Right atrium auricular region (tissue), 2 donors: ENCODE measurements at regions not wholly inside any gene's neighbourhood (a gene's known extent, or its start where the extent isn't known, plus 50 kb on each side); places are given as distances from the start of the nearest gene placed in this dataset.

ENCODE experiments used
- DNase-seq: peaks from one replicate; pipeline ENCODE4 v3.0.0-alpha.2; 2019; ENCODE audit warnings: low spot score
- H3K27ac ChIP-seq, 2 donors: fragments of 200-600 bp; sonication (generic); 1 replicate in 1 of 2; 2 replicates in 1 of 2; pipeline ENCODE4 v1.5.1; 2016 to 2019
- H3K27me3 ChIP-seq, 2 donors: fragments of 200-600 bp; sonication (generic); one replicate each; pipeline versions ENCODE4 v1.5.1 to v1.6.0; 2017 to 2019
- H3K36me3 ChIP-seq: fragments of 200-600 bp; sonication (generic); one replicate; pipeline ENCODE4 v1.5.1; 2016
- H3K4me1 ChIP-seq, 2 donors: fragments of 200-600 bp; sonication (generic); one replicate each; pipeline versions ENCODE4 v1.5.1 to v1.6.0; 2017 to 2019
- H3K4me3 ChIP-seq, 2 donors: fragments of 200-600 bp; sonication (generic); 1 replicate in 1 of 2; 2 replicates in 1 of 2; pipeline ENCODE4 v1.5.1; 2017 to 2019; ENCODE audit warnings: mild to moderate bottlenecking in 1 of 2, moderate library complexity in 1 of 2
- H3K9me3 ChIP-seq, 2 donors: fragments of 200-600 bp; sonication (generic); one replicate each; pipeline ENCODE4 v1.5.1; 2019
- CTCF ChIP-seq, 2 donors: fragments of 200-600 bp; sonication (generic); IDR thresholded peaks; one replicate each; pipeline ENCODE4 v1.5.1; 2019; ENCODE audit warnings: antibody characterized with exemption in 2 of 2

GRCh38 chr10:111266165-111266564 is 189.3 kb downstream of the ADRA2A start:
- Histone ChIP-seq H3K36me3 (no peaks in the 10 kb centered on the region), H3K27ac (no peak overlapping the region), H3K4me3 (no peak overlapping the region), H3K27me3 (no peaks in the 10 kb centered on the region), H3K9me3 (peaks cover 0 to 4% of the 10 kb centered on the region in 2 donors), H3K4me1 (no peaks in the 10 kb centered on the region)
- DNase-seq = no peak
- no peak for TF ChIP-seq CTCF (IDR thresholded peaks at IDR 0.05)

- Histone ChIP-seq H3K4me3 (no peak overlapping the region), H3K36me3 (no peaks in the 10 kb centered on the region), H3K27ac (no peak overlapping the region), H3K9me3 (peaks cover 0 to 4% of the 10 kb centered on the region in 2 donors), H3K27me3 (no peaks in the 10 kb centered on the region), H3K4me1 (no peaks in the 10 kb centered on the region)
- no peak for TF ChIP-seq CTCF (IDR thresholded peaks at IDR 0.05)
- no peak for DNase-seq
Observed at GRCh38 chr10:111267673-111268072, 190.8 kb downstream of the ADRA2A start.

- Histone ChIP-seq H3K27me3 (no peaks in the 10 kb centered on the region), H3K9me3 (no peaks in the 10 kb centered on the region), H3K36me3 (no peaks in the 10 kb centered on the region), H3K4me3 (no peak overlapping the region), H3K27ac (no peak overlapping the region), H3K4me1 (no peaks in the 10 kb centered on the region)
- no peak for DNase-seq
- no peak for TF ChIP-seq CTCF (IDR thresholded peaks at IDR 0.05)
Observed at GRCh38 chr10:111273235-111273634, 196.4 kb downstream of the ADRA2A start.

GRCh38 chr10:111273635-111274034 is 196.8 kb downstream of the ADRA2A start:
- no peak overlapping the region for H3K4me3 ChIP-seq
- TF ChIP-seq CTCF (IDR thresholded peaks at IDR 0.05) = no peak
- no peaks in the 10 kb centered on the region for H3K27me3 ChIP-seq

GRCh38 chr10:111275091-111275490 is 198.3 kb downstream of the ADRA2A start:
- no peak overlapping the region for H3K27ac ChIP-seq
- no peaks in the 10 kb centered on the region for H3K27me3 ChIP-seq
- no peaks in the 10 kb centered on the region for H3K9me3 ChIP-seq
- H3K4me1 ChIP-seq = no peaks in the 10 kb centered on the region
- H3K36me3 ChIP-seq = no peaks in the 10 kb centered on the region
- TF ChIP-seq CTCF (IDR thresholded peaks at IDR 0.05) = no peak
- no peak overlapping the region for H3K4me3 ChIP-seq
- no peak for DNase-seq

More at GRCh38 chr10:111273635-111274034, 196.8 kb downstream of the ADRA2A start:
- H3K27ac ChIP-seq = no peak overlapping the region
- no peaks in the 10 kb centered on the region for H3K9me3 ChIP-seq
- no peaks in the 10 kb centered on the region for H3K4me1 ChIP-seq
- no peak for DNase-seq
- no peaks in the 10 kb centered on the region for H3K36me3 ChIP-seq

- DNase-seq = no peak
- H3K4me3 ChIP-seq = no peak overlapping the region
- H3K4me1 ChIP-seq = no peaks in the 10 kb centered on the region
- H3K9me3 ChIP-seq = no peaks in the 10 kb centered on the region
- H3K36me3 ChIP-seq = no peaks in the 10 kb centered on the region
- TF ChIP-seq CTCF (IDR thresholded peaks at IDR 0.05) = no peak
- H3K27me3 ChIP-seq = no peaks in the 10 kb centered on the region
- H3K27ac ChIP-seq = no peak overlapping the region
Observed at GRCh38 chr10:111277661-111278060, 200.8 kb downstream of the ADRA2A start.
